ENCODE measurements at regions not wholly inside any gene's neighbourhood (a gene's known extent, or its start where the extent isn't known, plus 50 kb on each side); places are given as distances from the start of the nearest gene placed in this dataset.

DNA sequence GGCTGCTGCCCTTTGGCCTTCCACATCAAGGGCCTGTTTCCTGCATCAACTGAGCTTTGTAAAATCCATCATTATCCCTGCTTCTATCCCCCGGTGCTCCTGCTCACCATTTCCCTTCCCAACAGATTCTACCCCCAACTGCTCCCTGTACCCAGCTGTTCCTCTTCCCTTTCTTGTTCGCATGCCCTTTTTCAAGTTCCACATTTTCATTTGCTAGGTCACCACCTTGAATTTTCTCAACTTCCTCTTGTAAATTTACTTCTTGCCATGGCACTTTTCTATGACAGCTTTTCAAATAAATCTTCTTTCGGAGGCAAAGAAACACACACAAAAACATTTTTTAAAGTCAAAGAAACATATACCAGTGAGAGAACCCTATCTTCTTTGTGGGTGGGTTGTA lies 330.5 kb upstream of the ADGRL2 start:
- DNase-seq, result no peak

DNA sequence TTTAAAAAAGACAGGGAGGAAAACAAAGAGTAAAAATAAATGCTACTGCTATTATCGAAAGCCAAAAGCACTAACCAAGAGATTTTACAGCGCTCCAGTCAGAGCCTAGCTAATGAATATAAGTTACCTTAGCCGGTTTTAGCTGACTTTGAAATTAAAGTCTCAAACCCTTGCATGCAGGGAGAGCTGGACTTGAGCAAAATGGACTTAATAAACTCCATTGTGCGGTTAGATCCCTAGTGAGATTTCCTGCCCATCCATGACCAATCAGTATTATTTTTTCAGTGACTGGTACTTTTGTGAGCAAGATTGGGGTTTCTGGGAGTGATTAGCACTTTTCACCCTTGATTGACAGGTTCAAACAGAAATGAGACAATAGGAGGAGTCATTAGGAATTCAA lies 333.4 kb upstream of the ADGRL2 start:
- no peak for DNase-seq

DNA sequence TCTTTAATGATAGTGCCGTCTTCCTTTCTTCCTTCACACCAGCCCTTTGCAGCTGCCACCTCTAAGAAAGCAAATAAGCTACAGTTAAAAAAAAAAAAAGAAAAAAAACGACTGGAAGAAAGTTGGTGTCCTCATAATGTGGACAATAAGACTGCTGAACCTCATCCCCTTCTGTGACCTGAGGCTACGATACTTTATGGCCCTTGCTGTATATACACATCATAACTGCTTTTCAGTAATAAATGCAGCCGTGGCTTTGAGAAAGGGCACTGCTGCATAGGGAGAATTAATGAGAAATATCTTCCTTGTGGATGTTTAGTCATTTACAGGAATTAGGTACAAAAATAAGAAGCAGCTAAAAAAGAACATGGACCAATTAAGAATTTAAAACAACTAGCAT lies 333.8 kb upstream of the ADGRL2 start:
- DNase-seq, result peak; percentile 16

DNA sequence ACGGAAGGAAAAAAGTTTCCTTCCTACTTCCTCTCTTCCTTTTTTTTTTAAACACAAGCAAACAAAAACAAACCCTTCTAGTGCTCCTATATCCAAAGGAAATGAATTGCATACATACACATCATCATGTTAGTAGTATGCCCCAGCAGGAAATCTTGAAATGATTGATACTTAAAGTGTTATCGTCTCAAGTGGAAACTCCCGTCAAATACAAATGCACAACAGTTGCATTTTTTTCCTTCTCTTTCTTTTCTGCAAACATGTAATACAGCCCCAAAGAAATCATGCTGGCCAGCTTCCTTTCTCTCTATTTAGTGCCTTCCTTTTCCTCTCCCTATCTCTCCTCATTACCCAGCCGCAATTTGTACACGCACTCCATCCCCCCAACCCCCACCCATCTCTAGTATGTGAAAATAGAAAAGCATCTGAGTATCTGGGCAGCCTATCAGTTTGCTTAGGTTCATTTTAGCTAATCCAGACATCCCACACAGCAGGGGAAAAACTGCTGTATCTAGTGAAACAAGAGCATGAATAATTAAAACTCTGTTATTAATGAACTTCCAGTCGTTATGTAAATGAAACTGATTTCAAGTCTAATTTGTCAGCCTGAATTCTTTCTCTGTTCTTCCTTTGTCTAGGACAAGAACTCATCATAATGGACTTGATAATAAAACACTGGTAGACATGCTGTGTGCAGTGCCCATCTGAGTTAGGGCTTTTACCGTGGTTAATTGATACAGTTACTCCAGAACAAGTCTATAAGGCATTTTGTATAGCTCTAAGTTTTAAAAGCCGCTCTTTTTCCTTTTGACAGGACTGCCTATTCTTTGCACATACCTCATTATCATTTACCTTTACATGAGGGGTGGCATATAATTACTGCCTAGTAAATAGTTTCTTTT lies 336.5 kb upstream of the ADGRL2 start:
- no peak for DNase-seq

DNA sequence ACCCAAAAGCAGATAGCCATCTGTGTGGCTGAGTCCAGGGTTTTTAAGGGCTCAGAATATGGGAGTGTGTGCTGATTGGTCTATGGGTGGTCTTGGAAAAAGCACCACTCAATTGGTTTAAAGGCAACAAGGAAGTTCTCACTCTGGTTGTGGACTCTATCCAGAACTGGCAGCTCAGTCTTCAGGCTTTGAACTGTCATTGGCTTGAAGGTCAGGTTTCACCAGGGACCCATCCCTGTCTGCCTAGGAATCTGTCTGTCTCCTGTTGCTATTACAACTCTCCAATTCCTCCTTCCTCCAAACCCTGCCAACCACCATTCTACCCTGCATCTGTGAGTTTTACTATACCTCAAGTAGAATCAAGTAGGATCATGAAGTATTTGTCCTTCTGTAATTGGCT lies 341.7 kb upstream of the ADGRL2 start:
- DNase-seq, result no peak

DNA sequence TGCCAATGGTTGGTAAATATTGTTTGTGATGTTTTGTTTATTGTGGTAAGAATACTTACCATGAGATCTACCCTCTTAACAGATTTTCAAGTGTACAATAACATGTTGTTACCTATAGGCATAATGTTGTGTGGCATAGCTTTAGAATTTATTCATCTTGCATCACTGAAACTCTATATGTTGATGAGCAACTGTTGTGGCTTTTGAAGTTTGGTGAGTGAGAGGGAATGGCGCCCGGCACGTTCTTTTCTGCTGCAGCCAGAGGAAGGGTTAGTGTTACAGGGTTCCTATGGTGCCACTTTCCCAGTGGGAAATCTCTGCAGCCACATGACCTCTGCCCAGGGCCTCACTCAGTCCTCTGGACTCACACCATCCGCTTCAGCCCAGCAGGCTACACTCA lies 342.5 kb upstream of the ADGRL2 start:
- no peak for DNase-seq

DNA sequence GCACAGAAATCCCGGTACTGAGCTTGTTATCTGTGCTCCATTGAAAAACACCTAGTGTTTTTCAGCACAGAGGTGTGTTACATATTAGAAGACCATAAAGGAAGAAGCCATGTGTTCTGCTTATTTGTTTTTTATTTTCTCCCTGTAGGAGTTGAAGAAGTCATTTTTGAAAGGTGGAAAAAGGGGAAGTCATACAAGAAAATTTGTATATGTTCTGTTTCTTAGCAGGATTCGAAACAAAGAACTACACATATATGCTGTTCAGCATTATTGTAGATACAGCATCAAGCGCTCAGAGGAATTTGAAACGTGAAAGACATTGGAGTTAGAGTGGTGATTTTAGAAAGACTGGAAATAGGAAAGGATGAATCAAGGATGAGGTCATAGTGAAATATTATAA lies 345.3 kb upstream of the ADGRL2 start:
- no peak for DNase-seq

DNA sequence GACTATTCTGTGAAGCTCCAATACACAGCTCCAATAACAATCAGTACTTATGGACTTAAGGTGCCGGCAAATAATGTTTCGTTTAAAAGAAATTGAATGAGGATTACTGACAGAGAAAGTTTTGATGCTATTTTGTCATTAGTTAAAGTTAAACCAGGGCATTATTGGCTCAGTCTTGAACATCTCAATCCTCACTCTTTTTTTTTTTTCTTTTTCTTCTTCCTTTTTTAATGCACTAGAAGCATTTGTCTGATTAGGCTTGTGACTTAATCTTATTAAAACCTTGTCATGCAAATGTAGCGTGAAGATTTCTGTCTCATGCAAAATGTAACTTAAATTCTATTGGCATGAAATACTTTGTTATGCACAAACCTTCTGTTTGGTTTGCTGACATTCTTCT lies 346.8 kb upstream of the ADGRL2 start:
- no peak for DNase-seq

DNA sequence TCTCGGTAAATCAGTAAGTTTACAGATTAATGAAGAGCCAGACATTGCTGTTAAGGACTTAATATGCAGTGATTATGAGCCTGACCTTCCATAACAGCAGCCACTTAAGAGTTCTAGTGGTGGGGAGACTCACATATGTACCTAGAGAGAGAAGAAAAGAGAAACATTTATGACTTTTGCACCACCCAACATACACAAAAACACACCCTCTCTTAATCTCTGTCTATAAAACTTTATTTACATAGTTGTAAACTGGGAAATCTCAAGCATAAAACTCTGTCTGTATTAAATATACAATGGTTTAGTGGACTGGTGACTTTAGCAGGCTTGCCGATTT lies 347.4 kb upstream of the ADGRL2 start:
- no peak for DNase-seq

DNA sequence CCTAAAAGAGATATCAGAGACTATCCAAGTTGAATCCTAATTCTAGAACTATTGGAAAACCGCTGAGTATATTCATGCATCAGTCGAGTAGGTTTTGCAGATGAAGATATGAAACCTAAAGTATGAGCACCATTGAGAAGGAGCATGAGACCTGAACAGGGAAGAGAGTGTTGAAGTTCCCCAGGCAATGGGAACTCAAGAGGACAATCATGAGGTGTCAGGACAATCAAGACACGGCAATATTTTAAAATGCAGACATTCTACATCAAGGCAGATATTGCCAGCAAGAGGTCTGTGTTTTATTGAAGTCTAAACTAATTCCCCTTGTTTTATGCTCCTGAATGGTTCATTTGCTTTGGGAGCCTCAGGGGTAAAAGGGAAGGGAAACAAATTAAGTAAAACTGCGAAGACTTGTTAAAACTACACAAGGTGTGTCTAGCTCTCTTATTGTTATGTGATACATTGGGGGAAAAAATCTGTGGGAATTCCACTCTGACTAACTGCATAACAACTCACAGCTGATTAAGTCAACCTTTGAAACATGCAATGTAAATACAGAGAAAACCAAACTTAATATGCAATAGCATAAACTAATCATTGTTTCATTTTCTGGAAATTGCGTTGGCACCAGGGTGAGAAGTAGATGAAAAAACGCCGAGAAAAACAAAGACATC lies 347.9 kb upstream of the ADGRL2 start:
- DNase-seq, result no peak

DNA sequence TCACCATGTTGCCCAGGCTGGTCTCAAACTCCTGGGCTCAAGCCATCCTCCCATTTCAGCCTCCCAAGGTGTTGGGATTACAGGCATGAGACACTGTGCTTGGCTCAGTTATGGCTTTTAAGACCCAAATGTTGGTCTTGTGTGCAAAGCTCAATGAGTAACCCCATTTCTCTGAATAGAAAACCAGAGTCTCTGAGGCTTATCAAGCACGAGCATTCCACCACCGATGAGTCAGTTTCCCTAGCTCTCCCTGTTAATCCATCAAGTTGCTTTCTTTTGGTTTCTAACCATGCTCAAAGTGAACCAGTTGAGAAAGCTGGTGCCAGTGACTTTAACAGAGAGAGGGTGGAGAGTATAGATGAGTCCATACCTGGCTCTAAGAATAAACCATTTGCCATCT lies 350.9 kb upstream of the ADGRL2 start:
- DNase-seq, result no peak

DNA sequence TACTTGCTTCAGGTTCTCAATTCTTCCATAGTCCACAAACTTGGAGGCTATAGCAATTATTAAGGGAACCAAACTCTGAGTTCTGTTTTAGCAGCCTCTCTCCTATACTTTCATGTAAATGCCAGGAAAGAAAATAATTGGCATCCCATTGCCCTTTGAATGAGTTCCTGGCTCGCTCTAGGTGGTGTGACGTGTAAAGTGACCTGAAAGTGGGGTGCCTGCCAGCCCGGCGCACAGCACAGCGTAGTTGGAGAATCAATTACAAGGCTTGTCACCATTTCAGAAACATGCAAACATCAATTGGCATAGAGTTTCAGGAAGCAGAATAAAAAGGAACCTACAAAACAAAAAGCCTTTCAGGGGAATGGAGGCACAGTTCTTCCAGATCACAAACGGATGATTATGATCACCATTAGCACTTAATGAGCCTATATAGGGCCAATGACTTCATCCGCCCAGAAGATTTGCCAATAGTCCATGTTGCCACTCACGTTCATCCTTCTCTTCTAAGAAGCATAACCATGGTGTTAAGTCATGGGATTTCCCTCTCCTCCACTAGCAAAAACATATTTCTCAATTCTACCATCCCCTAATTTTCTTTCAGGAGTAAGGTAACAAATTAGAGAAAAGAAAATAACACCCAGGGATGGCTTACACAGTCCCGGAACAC lies 354.6 kb upstream of the ADGRL2 start:
- no peak for DNase-seq

DNA sequence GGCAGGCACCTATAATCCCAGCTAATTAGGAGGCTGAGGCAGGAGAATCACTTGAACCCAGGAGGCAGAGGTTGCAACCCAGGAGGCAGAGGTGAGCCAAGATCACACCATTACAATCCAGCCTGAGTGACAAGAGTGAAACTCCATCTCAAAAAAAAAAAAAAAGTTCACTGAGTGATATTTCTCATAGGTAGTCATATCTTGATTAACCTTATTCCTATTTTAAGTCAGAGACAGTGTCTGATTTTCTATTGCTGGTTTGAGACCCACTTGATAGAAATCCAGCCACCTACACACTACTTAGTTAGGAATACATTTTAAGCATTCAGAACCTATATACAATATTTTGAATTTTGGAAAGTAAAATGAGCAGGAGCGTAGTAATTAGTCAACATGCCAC lies 357.4 kb upstream of the ADGRL2 start:
- no peak for DNase-seq

DNA sequence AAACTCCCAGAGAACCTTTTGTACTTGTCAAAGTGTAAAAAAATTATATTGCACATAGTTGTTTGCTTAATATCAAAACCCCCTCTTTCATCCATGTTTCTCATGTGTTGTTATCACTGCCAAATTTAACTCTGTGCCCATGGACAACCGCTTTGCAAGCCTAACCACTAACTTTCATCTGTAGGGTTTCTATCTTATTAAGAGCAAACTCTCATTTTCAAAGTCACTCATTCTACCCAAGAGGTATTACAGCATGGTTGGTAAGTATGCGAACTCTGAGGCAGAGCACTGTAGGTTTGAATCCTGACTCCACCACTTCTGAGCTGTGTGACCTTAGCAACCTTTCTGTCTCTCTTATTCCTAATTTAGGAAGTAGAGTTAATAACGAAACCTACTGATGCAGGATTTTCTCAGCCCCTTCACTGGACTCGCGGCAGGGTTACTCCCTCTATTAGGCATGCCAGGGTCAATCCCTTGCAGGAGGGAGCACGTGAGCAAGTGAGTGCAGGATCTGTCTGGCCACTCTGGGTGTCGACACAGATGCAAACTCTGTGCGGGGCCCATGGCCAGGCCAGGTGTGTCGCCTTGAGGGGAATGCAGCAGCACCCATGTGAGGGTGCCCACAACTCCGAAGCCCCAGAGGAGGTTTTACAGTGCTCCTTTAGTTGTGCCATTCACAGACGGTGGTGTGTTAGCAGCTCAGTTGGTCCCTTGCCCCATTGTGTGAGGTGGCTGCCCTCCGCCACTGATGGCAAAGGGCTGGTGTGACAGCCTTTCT lies 361.5 kb upstream of the ADGRL2 start:
- DNase-seq, result no peak

DNA sequence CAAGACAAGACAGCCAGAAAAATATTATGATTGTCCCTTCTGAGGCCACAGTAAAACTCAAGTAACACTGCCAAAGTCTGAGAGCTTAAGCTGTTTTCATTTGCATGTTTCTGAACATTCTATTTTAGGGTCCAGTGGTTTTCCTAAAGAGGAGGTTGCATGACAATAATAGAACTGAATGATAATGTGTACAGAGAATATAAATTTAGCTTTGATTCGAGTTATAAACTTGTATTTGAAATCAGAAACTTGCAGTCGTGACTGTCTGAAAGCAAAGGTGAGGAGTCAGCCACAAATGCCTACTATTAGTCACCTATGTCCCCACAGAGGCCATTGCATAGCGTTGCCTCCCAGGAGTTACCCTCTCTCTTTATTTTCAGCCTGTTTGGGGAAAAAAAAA lies 363.1 kb upstream of the ADGRL2 start:
- DNase-seq, result no peak

DNA sequence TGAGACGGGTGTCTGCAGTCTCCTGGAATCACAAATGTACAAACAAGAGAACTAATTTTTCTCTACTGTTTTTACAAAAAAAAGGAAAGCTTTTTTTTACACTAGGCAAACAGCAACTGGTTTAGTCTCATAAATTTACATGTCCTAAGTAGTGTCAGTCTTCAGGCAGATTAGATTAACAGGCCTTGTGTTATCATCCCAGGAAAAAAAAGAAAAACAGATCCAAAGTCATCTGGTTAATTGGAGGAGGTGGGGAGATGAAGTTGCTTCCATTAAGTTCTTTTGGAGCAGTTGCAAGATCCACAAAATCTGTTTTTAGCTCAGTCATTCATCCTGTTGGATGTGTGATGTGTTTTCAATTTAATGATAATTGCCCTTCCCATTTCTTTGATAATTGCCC lies 363.5 kb upstream of the ADGRL2 start:
- DNase-seq, result no peak

DNA sequence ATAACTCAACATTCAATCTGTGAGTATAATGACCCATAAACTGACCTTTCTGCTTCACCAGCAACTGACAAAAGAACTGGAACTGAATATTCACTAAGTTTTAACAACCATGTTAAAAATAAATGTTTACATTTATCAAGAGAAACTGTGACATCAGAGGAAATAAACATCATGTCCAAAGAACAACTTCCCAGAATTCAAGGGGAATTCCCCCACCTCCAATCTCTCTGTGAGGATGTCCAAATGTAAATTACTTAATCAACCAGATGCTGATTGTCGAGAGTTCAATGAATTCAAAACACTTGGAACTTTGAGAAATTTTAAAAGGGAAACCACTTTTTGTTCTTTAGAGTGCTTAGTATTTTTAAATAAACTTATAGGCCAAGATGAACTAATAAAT lies 365.6 kb upstream of the ADGRL2 start:
- no peak for DNase-seq

DNA sequence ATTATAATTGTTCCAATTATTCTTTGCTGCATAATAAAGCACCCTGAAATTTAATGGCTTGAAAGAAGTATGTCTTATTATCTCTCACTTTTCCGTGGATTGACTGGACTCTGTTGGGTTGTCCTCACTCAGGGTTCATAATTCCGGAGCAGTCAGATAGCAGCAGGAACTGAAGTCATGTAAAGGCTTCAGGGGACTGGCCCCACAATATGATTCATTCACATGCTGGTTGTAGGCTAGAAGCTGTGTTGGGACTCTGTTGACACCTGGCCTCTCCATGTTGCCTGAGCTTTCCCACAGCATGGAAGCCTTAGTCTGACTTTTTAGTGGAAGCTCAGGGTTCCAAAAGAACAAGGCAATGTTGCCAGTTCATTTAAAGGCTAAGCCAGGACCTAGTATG lies 367.1 kb upstream of the ADGRL2 start:
- no peak for DNase-seq

DNA sequence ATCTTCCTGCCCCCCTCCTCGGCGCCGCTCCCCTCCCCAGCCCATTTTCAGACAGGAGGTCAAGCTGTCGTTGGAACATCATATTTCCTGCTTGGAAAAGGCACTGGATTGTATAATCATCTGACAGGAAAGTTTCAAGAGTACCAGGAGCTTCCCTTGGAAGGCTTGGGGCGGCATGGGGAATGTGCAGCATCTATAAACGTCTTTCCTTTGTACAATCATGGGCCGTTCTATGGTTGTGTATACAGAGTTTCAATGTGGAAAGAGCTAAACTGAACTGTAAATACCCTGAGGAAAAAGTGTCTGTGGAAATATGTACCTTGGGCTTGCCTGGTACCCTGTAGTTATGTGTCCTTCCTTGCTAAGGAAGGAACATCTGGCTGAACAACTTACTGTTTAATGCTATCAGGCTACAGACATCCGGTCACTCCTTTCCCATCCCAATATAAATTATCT lies 368.1 kb upstream of the ADGRL2 start:
- DNase-seq, result no peak

DNA sequence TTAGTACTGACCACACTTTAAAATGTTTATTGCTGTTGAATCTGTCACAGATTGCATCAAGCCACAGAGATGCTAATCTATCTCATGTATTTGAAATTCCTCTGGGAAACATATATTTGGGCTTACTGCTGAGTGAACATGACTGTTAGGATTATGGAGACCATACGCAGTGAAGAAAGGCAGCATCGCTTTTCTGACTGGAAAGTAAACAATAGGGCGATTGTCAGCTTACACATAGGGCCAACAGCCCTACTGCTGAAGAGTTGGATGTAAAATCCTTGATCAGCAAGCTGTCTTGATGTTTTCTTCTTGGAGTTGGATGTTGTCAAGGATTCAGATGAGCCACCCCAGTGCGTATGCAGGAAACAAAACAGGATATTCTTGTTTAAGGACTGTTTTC lies 368.7 kb upstream of the ADGRL2 start:
- DNase-seq, result no peak

DNA sequence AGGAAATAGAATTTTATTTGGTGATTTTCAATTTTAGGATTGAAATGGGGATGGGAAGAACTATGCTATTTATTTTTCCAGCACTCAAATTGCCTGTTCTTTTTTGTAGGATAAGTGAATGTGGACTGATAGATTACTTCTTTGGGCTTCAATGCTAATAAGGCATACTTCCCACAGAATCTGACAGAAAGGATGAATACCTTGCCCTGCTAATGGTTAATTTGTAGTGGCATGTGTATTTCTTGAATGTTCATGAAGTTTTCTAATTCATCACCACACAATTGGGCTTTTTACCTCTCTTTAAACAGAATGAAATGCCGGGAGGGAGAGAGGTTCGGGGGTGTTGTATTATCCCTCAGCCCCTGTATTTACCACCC lies 369.1 kb upstream of the ADGRL2 start:
- DNase-seq, result no peak

DNA sequence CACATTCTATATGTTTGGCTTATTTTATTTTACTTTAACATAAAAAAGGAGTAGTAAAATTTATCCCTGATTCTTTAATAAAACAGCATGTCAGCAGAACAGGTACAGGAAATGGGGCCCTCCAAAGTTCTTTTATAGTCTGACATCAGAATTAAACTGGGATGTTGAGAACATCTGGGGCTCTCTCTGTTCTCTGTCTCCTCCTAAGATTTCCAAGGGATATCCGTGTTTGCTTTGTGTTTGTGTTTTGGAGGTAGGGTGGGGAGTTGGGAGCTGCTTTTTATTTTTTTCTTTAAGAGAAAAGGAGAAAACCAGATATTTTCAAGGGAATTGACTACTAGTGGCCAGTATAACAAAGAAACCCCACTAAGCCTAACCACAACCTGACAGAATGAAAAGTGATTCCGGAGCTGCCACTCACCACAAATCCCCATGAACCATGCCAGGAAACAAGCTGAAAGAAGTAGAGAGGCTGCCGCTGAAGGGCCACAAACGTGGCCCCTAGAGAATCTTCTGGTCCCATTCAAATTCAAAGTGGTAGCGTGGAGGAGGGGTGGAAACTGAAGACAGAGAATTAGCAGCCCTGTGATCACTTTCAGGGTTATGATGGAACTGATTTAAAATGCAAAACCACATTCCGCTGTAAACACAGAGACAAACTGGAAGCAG lies 369.6 kb upstream of the ADGRL2 start:
- DNase-seq, result no peak
